ENCODE measurements at regions not wholly inside any gene's neighbourhood (a gene's known extent, or its start where the extent isn't known, plus 50 kb on each side); places are given as distances from the start of the nearest gene placed in this dataset.
A peak's percentile ranks its signal among the peaks of the same experiment; 100 is the strongest.

DNA sequence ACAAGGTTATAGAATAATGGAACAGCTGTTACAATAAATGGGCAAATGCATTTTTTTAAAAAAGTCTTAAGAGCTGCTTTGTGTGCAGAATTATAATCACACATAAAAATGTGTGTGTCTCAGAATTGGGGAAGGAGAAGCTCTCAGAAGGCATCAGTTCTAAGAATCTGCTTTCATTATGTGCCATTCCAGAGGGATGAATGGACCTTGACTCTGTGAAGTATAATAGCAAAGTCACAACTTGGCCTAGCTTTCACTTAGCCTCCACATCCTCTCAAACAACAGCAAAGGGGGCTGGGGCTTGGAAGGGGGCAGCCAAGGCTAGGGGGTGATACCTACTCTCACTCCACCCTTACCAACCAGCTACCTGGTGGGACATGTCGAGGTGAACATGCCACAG is 265.0 kb downstream of the CDC5L start:
- TF ChIP-seq, protein P1, sequence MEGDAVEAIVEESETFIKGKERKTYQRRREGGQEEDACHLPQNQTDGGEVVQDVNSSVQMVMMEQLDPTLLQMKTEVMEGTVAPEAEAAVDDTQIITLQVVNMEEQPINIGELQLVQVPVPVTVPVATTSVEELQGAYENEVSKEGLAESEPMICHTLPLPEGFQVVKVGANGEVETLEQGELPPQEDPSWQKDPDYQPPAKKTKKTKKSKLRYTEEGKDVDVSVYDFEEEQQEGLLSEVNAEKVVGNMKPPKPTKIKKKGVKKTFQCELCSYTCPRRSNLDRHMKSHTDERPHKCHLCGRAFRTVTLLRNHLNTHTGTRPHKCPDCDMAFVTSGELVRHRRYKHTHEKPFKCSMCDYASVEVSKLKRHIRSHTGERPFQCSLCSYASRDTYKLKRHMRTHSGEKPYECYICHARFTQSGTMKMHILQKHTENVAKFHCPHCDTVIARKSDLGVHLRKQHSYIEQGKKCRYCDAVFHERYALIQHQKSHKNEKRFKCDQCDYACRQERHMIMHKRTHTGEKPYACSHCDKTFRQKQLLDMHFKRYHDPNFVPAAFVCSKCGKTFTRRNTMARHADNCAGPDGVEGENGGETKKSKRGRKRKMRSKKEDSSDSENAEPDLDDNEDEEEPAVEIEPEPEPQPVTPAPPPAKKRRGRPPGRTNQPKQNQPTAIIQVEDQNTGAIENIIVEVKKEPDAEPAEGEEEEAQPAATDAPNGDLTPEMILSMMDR (IDR thresholded peaks at IDR 0.05): no peak
- peaks cover 4% of the 10 kb centered on the region for H3K4me1 ChIP-seq (ENCODE audit: low read depth)
- no peaks in the 10 kb centered on the region for H3K9me3 ChIP-seq
- no peaks in the 10 kb centered on the region for H3K36me3 ChIP-seq (ENCODE audit: low read depth)
- ATAC-seq: no peak
- intact Hi-C loops (cut with DNase I, micrococcal nuclease): loop anchor here (5.0 to 10.0 kb wide), 3 partner anchors 1062 to 1275 kb away; no protein-coding TSS in a partner anchor
- H3K4me3 ChIP-seq: no peak overlapping the region
- DNase-seq: no peak

DNA sequence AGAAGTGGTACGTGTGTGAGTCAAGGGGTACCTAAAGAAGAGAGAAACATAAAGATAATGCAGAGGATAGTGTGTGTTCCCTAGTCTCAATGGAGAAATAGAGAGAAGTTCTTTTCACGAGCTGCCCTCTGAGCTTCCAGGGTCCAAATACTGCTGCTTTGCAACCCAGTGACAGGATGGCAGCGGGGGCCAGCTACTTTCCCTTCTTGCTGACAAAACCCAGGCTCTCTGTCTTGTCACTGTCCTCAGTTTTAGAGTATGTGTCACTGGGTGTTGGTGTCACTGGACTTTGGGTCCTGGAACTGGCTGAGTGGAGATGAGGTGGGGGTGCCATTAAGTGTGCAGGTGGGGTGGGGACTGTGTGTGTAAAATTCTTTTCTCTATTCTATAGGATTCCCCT is 265.6 kb downstream of the CDC5L start:
- intact Hi-C loops (cut with DNase I, micrococcal nuclease): loop anchor here (5.0 to 10.0 kb wide), 3 partner anchors 1062 to 1274 kb away; no protein-coding TSS in a partner anchor

DNA sequence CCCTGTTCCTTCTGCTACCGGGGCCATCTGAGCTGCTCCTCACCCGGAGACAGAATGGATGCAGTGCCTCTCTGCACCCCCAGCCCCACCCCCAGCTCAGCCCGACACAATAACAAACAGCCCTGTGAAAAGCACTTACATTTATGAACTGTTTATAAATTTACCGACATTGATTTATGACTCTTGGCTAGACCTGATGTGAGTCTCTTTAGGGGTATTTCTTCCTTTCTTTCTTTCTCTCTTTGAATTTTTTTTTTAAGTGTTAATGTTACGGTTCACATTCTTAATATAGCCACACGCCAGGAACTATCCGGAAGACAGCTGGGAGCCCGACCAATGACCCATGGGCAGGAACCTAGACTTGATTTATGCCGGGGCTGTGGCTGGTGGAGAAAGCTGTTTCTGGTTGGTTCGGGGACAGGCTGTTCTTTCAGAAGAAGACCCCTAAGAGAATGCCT is 266.3 kb downstream of the CDC5L start:
- DNase-seq: no peak
- no peak for ATAC-seq
- intact Hi-C loops (cut with DNase I, micrococcal nuclease): loop anchor here (5.0 to 10.0 kb wide), 3 partner anchors 1061 to 1274 kb away; no protein-coding TSS in a partner anchor

More for the DNA sequence above, 265.6 kb downstream of the CDC5L start:
- peaks cover 4% of the 10 kb centered on the region for H3K4me1 ChIP-seq (ENCODE audit: low read depth)
- H3K4me3 ChIP-seq: no peak overlapping the region
- no peaks in the 10 kb centered on the region for H3K36me3 ChIP-seq (ENCODE audit: low read depth)
- no peaks in the 10 kb centered on the region for H3K9me3 ChIP-seq
- TF ChIP-seq, protein P1 (IDR thresholded peaks at IDR 0.05): no peak
- ATAC-seq (no peak), DNase-seq (no peak)

DNA sequence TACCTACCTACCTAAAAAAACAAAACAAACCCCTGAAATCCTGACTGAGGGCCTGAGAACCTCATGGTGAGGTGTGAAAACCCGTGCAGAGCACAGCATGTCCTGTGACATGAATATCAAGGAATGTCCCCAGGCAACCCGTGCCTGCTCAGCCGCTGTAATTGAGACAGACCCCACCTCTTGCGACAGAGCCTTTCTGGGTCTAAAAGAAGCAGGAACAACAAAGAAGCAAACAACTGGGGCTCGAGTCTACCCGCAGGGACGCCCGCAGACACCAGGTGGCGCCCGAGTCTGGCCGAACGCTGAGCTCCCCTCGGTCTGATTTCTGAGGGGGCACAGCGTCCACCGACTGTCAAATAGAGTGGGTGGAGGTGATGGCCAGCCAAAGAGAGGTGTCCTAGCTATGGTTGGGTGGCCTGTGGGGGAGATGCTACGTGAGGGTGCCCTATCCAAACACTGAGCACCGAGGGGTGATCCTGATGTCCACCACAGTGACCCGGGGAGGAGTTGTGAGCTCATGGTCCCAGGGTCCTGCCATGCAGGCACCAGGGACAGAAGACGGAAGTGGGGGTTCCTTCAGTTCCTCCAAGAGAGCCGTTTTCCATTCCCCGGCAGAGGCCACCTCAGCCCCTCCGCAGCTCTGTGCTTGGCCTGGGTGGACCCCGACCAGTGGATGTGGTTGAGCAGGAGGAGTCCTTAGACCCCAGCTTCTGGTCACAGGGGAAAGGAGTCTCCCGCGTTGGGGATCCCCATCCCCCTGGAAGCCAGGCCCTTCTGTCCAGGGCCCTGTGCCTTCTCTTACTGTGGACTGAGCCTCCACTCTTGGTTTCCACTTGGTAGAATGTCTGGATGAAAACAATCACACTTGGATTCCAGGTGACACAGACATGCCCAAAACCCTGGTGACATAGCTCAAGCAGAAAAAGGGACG is 268.2 kb downstream of the CDC5L start:
- Histone ChIP-seq H3K9me3 (no peaks in the 10 kb centered on the region), H3K36me3 (ENCODE audit: low read depth) (no peaks in the 10 kb centered on the region), H3K4me3 (no peak overlapping the region), H3K4me1 (ENCODE audit: low read depth) (peaks cover 4% of the 10 kb centered on the region)
- DNase-seq: peak in 2 of 3 donors; percentile 79 to 80
- intact Hi-C loops (cut with DNase I, micrococcal nuclease): loop anchor here (10.0 kb wide), 2 partner anchors 1059 to 1269 kb away; no protein-coding TSS in a partner anchor
- TF ChIP-seq, protein P1 (IDR thresholded peaks at IDR 0.05): peak; percentile 94
- ATAC-seq: peak; percentile 76

More for the DNA sequence above, 266.3 kb downstream of the CDC5L start:
- TF ChIP-seq, protein P1 (IDR thresholded peaks at IDR 0.05): no peak
- Histone ChIP-seq H3K36me3 (ENCODE audit: low read depth) (no peaks in the 10 kb centered on the region), H3K4me1 (ENCODE audit: low read depth) (peaks cover 4% of the 10 kb centered on the region), H3K9me3 (no peaks in the 10 kb centered on the region), H3K4me3 (no peak overlapping the region)

DNA sequence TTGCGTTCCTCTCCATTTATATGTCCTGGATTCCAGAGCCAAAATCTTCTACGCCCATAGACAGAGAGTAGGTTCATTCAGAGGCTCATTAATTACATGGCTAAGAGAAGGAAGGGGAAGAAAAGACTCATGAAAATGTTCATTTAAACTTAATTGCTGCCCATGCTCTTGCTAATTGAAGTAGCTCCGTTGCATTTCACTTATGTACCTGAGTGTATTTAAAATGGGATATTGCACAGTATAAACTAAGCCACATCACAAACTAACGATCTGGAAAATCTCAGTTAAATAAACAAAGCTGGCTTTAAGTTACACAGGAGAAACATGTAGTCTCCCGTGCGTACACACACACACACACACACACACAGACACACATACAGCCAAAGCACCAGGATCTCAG is 269.2 kb downstream of the CDC5L start:
- ATAC-seq (no peak), DNase-seq (no peak)
- Histone ChIP-seq H3K4me3 (no peak overlapping the region), H3K4me1 (ENCODE audit: low read depth) (peaks cover 4% of the 10 kb centered on the region), H3K36me3 (ENCODE audit: low read depth) (no peaks in the 10 kb centered on the region), H3K9me3 (no peaks in the 10 kb centered on the region)
- intact Hi-C loops (cut with DNase I, micrococcal nuclease): loop anchor here (10.0 kb wide), 2 partner anchors 1058 to 1268 kb away; no protein-coding TSS in a partner anchor
- TF ChIP-seq, protein P1 (IDR thresholded peaks at IDR 0.05): no peak

All from mucosa of descending colon (tissue), 3 donors.